Lower lobe of right lung (tissue), 2 donors: ENCODE measurements at regions not wholly inside any gene's neighbourhood (a gene's known extent, or its start where the extent isn't known, plus 50 kb on each side); places are given as distances from the start of the nearest gene placed in this dataset.

Experiments
- ATAC-seq, 2 donors: fragments of 200-7000 bp; cut with Tn5 transposase; one replicate each; pipeline ENCODE4 v1.9.1; 2020 to 2022; ENCODE audit warnings: mild to moderate bottlenecking in 2 of 2, moderate library complexity in 2 of 2
- DNase-seq: peaks from one replicate; pipeline ENCODE4 v3.0.0-alpha.2; 2020
- H3K27ac ChIP-seq: fragments of 200-600 bp; one replicate; pipeline ENCODE4 v1.8.0; 2022
- H3K27me3 ChIP-seq: fragments of 200-600 bp; one replicate; pipeline ENCODE4 v1.8.0; 2022; ENCODE audit warnings: low read depth
- H3K36me3 ChIP-seq: fragments of 200-600 bp; one replicate; pipeline ENCODE4 v1.8.0; 2022; ENCODE audit warnings: mild to moderate bottlenecking
- H3K4me1 ChIP-seq: fragments of 200-600 bp; one replicate; pipeline ENCODE4 v1.8.0; 2022
- H3K4me3 ChIP-seq: fragments of 200-600 bp; one replicate; pipeline ENCODE4 v1.8.0; 2022; ENCODE audit warnings: mild to moderate bottlenecking
- H3K9me3 ChIP-seq: fragments of 200-600 bp; one replicate; pipeline ENCODE4 v1.8.0; 2022
- intact Hi-C: fragments of 100-400 bp; cut with DNase I; formaldehyde crosslinking; loops from one replicate; pipeline ENCODE4 v1.11.0; 2022
- TF ChIP-seq, protein P1 (sequence below): fragments of 200-600 bp; IDR thresholded peaks from one replicate; pipeline ENCODE4 v1.8.0; 2022; ENCODE audit warnings: antibody characterized with exemption, mild to moderate bottlenecking
- donor health status: DM: no; HTN: yes; CAD: no; lungs with severe emphysema.

DNA sequence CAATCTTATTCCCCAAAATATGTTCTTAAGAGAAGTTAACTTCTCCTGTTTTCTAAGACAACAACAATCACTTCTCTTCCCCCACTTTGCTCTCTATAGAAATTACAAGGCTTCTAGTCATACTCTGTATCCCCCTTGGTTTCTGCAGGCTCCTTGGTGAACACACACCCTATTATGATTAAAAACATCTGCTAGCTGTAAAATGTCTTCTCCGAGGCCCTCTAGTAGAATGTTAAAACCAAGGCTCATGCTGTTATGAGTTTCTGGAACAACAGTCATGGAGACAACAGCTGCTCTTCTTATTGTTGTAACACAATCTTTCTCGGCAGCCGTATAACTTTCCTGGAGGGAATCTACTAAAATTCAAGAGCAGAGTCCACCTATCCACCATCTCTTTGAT is 397.5 kb upstream of the CCDC196 start:
- DNase-seq: no peak
- intact Hi-C loops: no loop called here
- Histone ChIP-seq H3K4me1 (no peaks in the 10 kb centered on the region), H3K36me3 (no peaks in the 10 kb centered on the region), H3K27ac (no peak overlapping the region), H3K9me3 (no peaks in the 10 kb centered on the region), H3K4me3 (no peak overlapping the region), H3K27me3 (no peaks in the 10 kb centered on the region)
- TF ChIP-seq, protein P1, sequence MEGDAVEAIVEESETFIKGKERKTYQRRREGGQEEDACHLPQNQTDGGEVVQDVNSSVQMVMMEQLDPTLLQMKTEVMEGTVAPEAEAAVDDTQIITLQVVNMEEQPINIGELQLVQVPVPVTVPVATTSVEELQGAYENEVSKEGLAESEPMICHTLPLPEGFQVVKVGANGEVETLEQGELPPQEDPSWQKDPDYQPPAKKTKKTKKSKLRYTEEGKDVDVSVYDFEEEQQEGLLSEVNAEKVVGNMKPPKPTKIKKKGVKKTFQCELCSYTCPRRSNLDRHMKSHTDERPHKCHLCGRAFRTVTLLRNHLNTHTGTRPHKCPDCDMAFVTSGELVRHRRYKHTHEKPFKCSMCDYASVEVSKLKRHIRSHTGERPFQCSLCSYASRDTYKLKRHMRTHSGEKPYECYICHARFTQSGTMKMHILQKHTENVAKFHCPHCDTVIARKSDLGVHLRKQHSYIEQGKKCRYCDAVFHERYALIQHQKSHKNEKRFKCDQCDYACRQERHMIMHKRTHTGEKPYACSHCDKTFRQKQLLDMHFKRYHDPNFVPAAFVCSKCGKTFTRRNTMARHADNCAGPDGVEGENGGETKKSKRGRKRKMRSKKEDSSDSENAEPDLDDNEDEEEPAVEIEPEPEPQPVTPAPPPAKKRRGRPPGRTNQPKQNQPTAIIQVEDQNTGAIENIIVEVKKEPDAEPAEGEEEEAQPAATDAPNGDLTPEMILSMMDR: no peak
- ATAC-seq: no peak

- intact Hi-C loops: no loop called here
These were observed 394.0 kb upstream of the CCDC196 start for GRCh38 chr14:66092206-66092605.

GRCh38 chr14:66092748-66093147 is 393.4 kb upstream of the CCDC196 start:
- Histone ChIP-seq H3K27ac (no peak overlapping the region), H3K36me3 (no peaks in the 10 kb centered on the region), H3K27me3 (no peaks in the 10 kb centered on the region), H3K4me1 (no peaks in the 10 kb centered on the region), H3K4me3 (no peak overlapping the region), H3K9me3 (no peaks in the 10 kb centered on the region)
- ATAC-seq: no peak
- DNase-seq: no peak
- intact Hi-C loops: no loop called here
- TF ChIP-seq, protein P1: no peak

More at GRCh38 chr14:66092206-66092605, 394.0 kb upstream of the CCDC196 start:
- Histone ChIP-seq H3K4me1 (no peaks in the 10 kb centered on the region), H3K9me3 (no peaks in the 10 kb centered on the region), H3K27ac (no peak overlapping the region), H3K4me3 (no peak overlapping the region), H3K27me3 (no peaks in the 10 kb centered on the region), H3K36me3 (no peaks in the 10 kb centered on the region)
- TF ChIP-seq, protein P1: no peak
- no peak for DNase-seq
- no peak for ATAC-seq

- H3K27ac ChIP-seq: no peak overlapping the region
- peak in 1 of 2 donors; percentile 32 for ATAC-seq
These were observed 392.0 kb upstream of the CCDC196 start for GRCh38 chr14:66094001-66094727.

DNA sequence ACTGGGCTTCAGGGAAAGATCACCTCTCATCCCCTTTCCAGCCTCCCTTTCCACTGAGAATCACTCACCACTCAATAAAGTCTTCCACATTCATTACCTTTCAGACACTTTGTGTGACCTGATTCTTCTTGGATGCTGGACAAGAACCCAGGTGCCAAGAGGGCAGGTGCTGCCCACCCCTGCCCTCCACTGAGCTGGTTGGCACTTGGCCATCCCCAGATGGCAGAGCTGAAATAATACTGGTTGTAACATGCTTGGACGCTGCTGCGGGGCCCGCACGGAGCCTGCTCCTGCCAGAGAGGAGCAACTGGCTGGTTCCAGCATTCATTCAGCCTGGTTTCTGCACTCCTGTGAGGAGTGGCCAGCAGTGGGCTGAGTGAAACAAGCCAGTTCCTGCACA is 386.7 kb upstream of the CCDC196 start:
- H3K9me3 ChIP-seq: no peaks in the 10 kb centered on the region
- DNase-seq: no peak
- H3K36me3 ChIP-seq: no peaks in the 10 kb centered on the region
- TF ChIP-seq, protein P1: no peak
- no peaks in the 10 kb centered on the region for H3K4me1 ChIP-seq
- ATAC-seq: no peak
- no peak overlapping the region for H3K27ac ChIP-seq
- no peak overlapping the region for H3K4me3 ChIP-seq
- intact Hi-C loops: no loop called here
- no peaks in the 10 kb centered on the region for H3K27me3 ChIP-seq

More at GRCh38 chr14:66094001-66094727, 392.0 kb upstream of the CCDC196 start:
- Histone ChIP-seq H3K36me3 (no peaks in the 10 kb centered on the region), H3K4me3 (no peak overlapping the region), H3K4me1 (no peaks in the 10 kb centered on the region), H3K27me3 (no peaks in the 10 kb centered on the region), H3K9me3 (no peaks in the 10 kb centered on the region)
- intact Hi-C loops: no loop called here
- TF ChIP-seq, protein P1: no peak
- DNase-seq: no peak
